ENCODE measurements at regions not wholly inside any gene's neighbourhood (a gene's known extent, or its start where the extent isn't known, plus 50 kb on each side); places are given as distances from the start of the nearest gene placed in this dataset.

- no peak for DNase-seq (ENCODE audit: low spot score)
- H3K4me1 ChIP-seq (ENCODE audit: insufficient read depth, low read length, poor library complexity, severe bottlenecking), result no peaks in the 10 kb centered on the region
- peaks cover under 1% of the 10 kb centered on the region for H3K9me3 ChIP-seq (ENCODE audit: low read depth, low read length, poor library complexity, severe bottlenecking)
- H3K36me3 ChIP-seq (ENCODE audit: insufficient read depth, low read length, poor library complexity, severe bottlenecking), result no peaks in the 10 kb centered on the region
- H3K27me3 ChIP-seq (replicated peaks; ENCODE audit: insufficient read depth, low read depth, low read length, poor library complexity), result no peaks in the 10 kb centered on the region
- CTCF ChIA-PET, result no interaction called here
- TF ChIP-seq EZH2 (IDR thresholded peaks at IDR 0.05; ENCODE audit: borderline replicate concordance, low read depth, low read length, poor library complexity, severe bottlenecking), result no peak
- TF ChIP-seq CTCF (conservative IDR thresholded peaks at IDR 0.05; ENCODE audit: low read depth, low read length), result no peak
- H3K27ac ChIP-seq (ENCODE audit: low read depth, low read length, poor library complexity, severe bottlenecking), result no peak overlapping the region
- BruUV-seq (replicated peaks), result no TSS peak
- POLR2A ChIA-PET (ENCODE audit: low non-redundant PET), result no interaction called here
- H3K4me3 ChIP-seq (ENCODE audit: low read depth, low read length, poor library complexity, severe bottlenecking), result no peak overlapping the region
- intact Hi-C loops (cut with micrococcal nuclease; ENCODE audit: unreplicated experiment), result no loop called here
Measured at GRCh38 chr10:85032981-85033380, 704.6 kb downstream of the CCSER2 start.

DNA sequence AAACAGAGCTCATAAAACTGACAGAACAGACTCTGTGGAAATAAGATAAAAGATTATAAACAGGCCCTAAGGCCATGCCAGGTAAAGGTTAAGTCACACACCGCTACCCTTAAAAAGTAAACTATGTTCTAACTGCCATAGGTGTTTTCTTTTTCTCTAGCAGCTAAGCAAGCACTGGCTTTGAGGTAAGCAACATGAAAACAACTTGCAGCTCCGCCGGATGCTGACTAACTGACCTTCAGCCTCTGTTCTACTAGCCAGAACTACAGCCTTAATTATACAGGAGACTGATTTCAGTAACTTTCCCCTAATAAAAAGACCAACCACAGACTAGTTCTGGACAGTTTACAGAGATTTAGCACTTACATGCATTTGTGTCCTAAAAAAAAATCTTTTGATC is 708.3 kb downstream of the CCSER2 start:
- Histone ChIP-seq H3K4me1 (ENCODE audit: insufficient read depth, low read length, poor library complexity, severe bottlenecking) (no peaks in the 10 kb centered on the region), H3K27ac (ENCODE audit: low read depth, low read length, poor library complexity, severe bottlenecking) (no peak overlapping the region), H3K27me3 (replicated peaks; ENCODE audit: insufficient read depth, low read depth, low read length, poor library complexity) (no peaks in the 10 kb centered on the region), H3K9me3 (ENCODE audit: low read depth, low read length, poor library complexity, severe bottlenecking) (peaks cover 9% of the 10 kb centered on the region), H3K4me3 (ENCODE audit: low read depth, low read length, poor library complexity, severe bottlenecking) (no peak overlapping the region), H3K36me3 (ENCODE audit: insufficient read depth, low read length, poor library complexity, severe bottlenecking) (no peaks in the 10 kb centered on the region)
- no TSS peak for BruUV-seq (replicated peaks)
- TF ChIP-seq CTCF (conservative IDR thresholded peaks at IDR 0.05; ENCODE audit: low read depth, low read length) (no peak), EZH2 (IDR thresholded peaks at IDR 0.05; ENCODE audit: borderline replicate concordance, low read depth, low read length, poor library complexity, severe bottlenecking) (no peak)
- POLR2A ChIA-PET (ENCODE audit: low non-redundant PET), result no interaction called here
- CTCF ChIA-PET, result no interaction called here
- intact Hi-C loops (cut with micrococcal nuclease; ENCODE audit: unreplicated experiment), result no loop called here
- DNase-seq (ENCODE audit: low spot score), result no peak

GRCh38 chr10:85039311-85039710 is 710.9 kb downstream of the CCSER2 start:
- no peak overlapping the region for H3K4me3 ChIP-seq (ENCODE audit: low read depth, low read length, poor library complexity, severe bottlenecking)
- no peaks in the 10 kb centered on the region for H3K4me1 ChIP-seq (ENCODE audit: insufficient read depth, low read length, poor library complexity, severe bottlenecking)
- ChIA-PET CTCF (no interaction called here), POLR2A (ENCODE audit: low non-redundant PET) (no interaction called here)
- H3K27ac ChIP-seq (ENCODE audit: low read depth, low read length, poor library complexity, severe bottlenecking), result no peak overlapping the region
- TF ChIP-seq CTCF (conservative IDR thresholded peaks at IDR 0.05; ENCODE audit: low read depth, low read length), result no peak
- TF ChIP-seq EZH2 (IDR thresholded peaks at IDR 0.05; ENCODE audit: borderline replicate concordance, low read depth, low read length, poor library complexity, severe bottlenecking), result no peak
- peaks cover 9% of the 10 kb centered on the region for H3K9me3 ChIP-seq (ENCODE audit: low read depth, low read length, poor library complexity, severe bottlenecking)
- intact Hi-C loops (cut with micrococcal nuclease; ENCODE audit: unreplicated experiment), result no loop called here
- no peaks in the 10 kb centered on the region for H3K27me3 ChIP-seq (replicated peaks; ENCODE audit: insufficient read depth, low read depth, low read length, poor library complexity)
- no TSS peak for BruUV-seq (replicated peaks)
- DNase-seq (ENCODE audit: low spot score), result no peak
- no peaks in the 10 kb centered on the region for H3K36me3 ChIP-seq (ENCODE audit: insufficient read depth, low read length, poor library complexity, severe bottlenecking)
